ENCODE measurements at regions not wholly inside any gene's neighbourhood (a gene's known extent, or its start where the extent isn't known, plus 50 kb on each side); places are given as distances from the start of the nearest gene placed in this dataset.
"Not testable (repeated sequence)": the region's sequence is repeated elsewhere in the genome, so short reads cannot be mapped to it uniquely, and the experiment has no call there.

DNA sequence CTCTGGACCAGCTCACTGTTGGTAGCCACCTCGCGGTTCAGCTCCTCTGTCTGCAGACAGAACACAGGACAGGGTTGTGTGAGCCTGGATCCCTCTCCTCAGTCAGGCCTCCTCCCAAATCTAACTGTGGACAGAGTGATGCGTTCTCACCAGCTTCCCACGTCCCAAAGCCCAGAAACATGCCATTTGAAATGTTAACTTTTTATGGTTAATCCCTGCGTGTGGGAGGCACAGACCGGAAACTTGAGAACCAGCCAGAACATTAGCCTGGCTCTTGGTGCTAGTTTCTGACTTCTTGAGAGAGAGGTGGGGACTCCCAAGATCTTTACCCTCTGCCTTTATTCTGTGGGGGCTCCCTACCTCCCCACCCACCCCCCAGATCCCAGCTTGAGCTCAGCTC, 129.6 kb downstream of the TNFRSF13B start:
- DNase-seq (ENCODE audit: low spot score); H3K27me3 Mint-ChIP-seq (ENCODE audit: low read depth); H3K4me3 Mint-ChIP-seq: not testable (repeated sequence)

DNA sequence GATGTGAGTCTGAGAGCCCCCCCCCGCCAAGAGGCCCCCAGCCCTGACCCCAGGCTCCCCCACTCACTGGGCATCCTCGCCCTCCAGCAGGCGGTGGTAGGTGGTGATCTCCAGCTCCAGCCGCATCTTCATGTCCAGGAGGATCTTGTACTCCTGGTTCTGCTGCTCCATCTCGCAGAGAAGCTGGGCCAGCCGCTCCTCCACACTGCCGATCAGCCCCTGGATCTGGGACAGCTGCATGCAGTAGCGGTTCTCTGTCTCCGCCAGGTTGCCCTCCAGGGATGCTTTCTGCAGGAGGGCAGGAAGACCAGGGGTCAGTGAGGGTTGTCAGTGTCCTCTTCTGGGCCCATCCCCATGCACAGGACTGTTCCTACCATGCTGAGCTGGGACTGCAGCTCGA, 130.0 kb downstream of the TNFRSF13B start:
- H3K27ac Mint-ChIP-seq; H3K4me1 Mint-ChIP-seq (ENCODE audit: low read depth); H3K27me3 Mint-ChIP-seq (ENCODE audit: low read depth); DNase-seq (ENCODE audit: low spot score); H3K9me3 Mint-ChIP-seq; H3K36me3 Mint-ChIP-seq (ENCODE audit: low read depth); H3K4me3 Mint-ChIP-seq: not testable (repeated sequence)

More for the DNA sequence above, 129.6 kb downstream of the TNFRSF13B start:
- H3K9me3 Mint-ChIP-seq; H3K36me3 Mint-ChIP-seq (ENCODE audit: low read depth); H3K27ac Mint-ChIP-seq; H3K4me1 Mint-ChIP-seq (ENCODE audit: low read depth): not testable (repeated sequence)

DNA sequence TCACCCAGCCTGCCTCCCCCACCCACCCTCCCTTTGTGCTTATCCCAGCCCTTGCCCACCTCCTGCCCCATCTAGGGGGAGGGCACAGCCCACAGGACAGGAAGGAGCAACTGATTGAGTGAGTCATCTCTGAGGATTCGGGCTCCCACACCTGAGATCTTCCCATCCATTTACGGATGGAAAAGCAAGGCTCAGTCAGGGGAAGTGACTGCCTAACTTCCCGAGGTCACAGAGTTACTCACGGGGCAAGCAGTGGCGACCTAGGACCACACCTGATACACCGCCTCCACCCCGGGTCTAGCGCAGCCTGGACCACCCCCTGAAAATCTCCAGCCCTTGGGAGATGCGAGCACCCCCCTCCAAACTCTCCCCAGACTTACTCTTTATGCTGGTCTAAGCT, 131.7 kb downstream of the TNFRSF13B start:
- H3K9me3 Mint-ChIP-seq; H3K27me3 Mint-ChIP-seq (ENCODE audit: low read depth); H3K36me3 Mint-ChIP-seq (ENCODE audit: low read depth); H3K4me3 Mint-ChIP-seq; H3K4me1 Mint-ChIP-seq (ENCODE audit: low read depth); DNase-seq (ENCODE audit: low spot score); H3K27ac Mint-ChIP-seq: not testable (repeated sequence)

DNA sequence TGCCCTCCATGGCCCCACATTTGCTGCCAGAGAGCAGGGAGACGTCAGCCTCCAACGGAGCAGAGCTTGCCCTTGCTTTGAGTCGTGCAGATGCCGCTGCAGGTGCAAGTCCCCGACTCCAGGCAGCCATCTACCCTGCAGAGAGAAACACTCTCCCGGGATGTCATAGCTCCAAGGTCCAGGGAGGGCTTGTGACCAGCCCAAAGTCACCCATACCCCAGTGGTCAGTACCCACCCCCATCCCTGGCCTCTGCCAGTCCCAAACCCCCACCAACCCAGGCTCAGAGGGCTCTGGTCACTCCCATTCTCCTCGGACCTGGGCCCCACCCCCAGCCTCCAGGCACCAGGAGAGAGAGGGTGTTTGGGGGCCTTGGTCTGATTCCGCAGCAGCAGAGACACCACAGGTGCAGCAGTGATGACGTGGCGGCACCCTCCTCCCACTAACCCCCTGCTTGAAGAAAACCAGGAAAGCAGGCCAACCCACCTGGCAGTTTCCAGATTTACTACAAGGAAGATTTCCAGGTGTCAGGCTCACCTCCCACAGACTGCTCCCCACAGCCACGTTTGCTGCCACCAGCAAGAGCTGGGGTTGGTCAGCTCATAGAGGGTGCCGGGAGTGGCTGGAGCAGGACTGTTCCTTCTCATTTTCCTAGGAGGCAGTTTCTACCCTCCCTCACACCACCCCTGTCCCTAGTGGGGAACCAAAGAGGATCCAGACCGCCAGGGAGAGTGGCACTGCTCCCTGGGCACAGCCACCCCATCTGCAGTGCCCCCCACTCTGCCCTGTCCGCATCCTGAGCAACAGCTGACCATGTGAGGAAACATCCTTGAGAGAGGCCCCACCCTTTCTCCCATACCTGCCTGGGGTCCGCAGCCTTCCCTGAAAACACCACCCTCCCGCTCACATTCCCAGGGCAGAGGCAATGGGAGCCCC, 132.4 kb downstream of the TNFRSF13B start:
- H3K4me3 Mint-ChIP-seq; DNase-seq (ENCODE audit: low spot score); H3K4me1 Mint-ChIP-seq (ENCODE audit: low read depth); H3K27ac Mint-ChIP-seq; H3K9me3 Mint-ChIP-seq; H3K27me3 Mint-ChIP-seq (ENCODE audit: low read depth); H3K36me3 Mint-ChIP-seq (ENCODE audit: low read depth): not testable (repeated sequence)

DNA sequence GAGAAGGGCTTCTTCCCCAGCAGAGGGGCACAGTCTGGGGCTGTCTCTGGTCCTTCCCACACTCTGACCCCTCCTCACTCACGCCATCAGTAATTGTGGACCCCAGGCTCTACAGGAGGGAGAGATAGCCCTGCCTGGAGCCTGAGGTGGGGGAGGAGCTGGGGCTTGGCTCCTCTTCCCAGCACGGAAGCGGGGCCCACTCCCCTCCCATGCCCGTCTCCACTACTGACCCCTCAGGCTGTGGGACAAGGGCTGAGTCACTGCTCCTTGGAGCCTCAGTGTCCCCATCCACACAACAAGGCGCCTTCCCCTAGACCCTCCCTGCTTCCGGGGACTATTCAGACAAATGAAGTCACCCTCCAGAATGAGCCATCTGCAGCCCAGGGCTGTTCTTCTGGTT, 133.1 kb downstream of the TNFRSF13B start:
- H3K36me3 Mint-ChIP-seq (ENCODE audit: low read depth); H3K4me3 Mint-ChIP-seq; H3K27ac Mint-ChIP-seq; H3K4me1 Mint-ChIP-seq (ENCODE audit: low read depth); DNase-seq (ENCODE audit: low spot score); H3K27me3 Mint-ChIP-seq (ENCODE audit: low read depth); H3K9me3 Mint-ChIP-seq: not testable (repeated sequence)

DNA sequence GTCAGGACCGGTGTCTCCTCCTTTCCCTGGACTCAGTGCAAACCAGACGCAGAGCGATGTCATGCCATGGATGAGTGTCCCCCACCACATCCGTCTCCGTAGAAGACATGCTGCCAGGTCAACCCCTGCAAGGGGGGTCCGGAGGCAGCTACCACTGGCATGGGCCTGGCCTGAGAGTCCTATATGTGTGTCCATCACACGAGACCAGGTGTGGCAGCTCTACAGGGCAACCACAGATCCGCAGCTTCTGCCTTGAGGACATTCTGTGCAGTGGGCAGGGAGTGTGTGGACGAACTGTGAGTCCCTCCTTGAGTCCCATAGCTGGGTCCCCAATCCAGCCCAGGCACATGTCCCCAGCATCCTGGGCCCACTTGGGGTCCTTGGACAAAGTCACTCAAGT, 133.6 kb downstream of the TNFRSF13B start:
- not testable (repeated sequence) for H3K27me3 Mint-ChIP-seq (ENCODE audit: low read depth); H3K27ac Mint-ChIP-seq; H3K4me1 Mint-ChIP-seq (ENCODE audit: low read depth); DNase-seq (ENCODE audit: low spot score); H3K4me3 Mint-ChIP-seq; H3K9me3 Mint-ChIP-seq; H3K36me3 Mint-ChIP-seq (ENCODE audit: low read depth)

DNA sequence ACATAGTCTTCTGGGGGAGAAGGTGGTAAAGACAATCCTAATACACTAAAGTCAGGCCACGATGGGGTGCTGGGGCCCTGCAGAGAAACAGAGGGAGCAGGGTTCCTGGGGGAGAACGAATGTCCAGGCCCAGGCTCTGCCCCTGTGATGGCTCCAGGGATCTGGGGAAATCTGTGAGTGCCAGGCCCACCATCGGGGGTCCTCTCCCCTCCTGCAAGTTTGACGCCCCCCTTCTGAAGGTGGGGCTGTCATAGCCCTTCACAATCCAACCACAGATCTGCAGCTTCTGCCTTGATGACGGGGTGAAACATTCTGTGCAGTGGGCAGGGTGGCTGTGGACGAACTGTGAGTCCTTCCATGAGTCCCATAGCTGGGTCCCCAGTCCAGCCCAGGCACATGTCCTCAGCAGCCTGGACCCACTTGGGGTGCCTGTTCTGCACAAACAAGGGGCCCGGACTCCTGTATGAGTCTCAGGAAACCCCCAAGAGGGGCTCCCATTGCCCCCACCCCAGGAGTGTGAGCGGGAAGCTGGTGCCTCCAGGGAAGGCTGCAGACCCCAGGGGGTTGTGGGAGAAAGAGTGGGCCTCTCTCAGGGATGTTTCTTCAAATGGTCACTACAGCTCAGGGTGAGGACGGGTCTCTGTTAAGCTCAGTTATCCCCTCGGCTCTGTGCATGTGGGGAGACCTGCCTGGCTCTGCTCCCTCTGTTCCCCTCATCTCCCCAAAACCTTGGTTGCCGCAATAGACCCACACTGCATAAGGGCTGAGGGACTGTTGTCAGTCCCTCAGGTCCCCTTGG, 134.3 kb downstream of the TNFRSF13B start:
- not testable (repeated sequence) for H3K9me3 Mint-ChIP-seq; DNase-seq (ENCODE audit: low spot score); H3K36me3 Mint-ChIP-seq (ENCODE audit: low read depth); H3K4me1 Mint-ChIP-seq (ENCODE audit: low read depth); H3K4me3 Mint-ChIP-seq; H3K27ac Mint-ChIP-seq; H3K27me3 Mint-ChIP-seq (ENCODE audit: low read depth)

DNA sequence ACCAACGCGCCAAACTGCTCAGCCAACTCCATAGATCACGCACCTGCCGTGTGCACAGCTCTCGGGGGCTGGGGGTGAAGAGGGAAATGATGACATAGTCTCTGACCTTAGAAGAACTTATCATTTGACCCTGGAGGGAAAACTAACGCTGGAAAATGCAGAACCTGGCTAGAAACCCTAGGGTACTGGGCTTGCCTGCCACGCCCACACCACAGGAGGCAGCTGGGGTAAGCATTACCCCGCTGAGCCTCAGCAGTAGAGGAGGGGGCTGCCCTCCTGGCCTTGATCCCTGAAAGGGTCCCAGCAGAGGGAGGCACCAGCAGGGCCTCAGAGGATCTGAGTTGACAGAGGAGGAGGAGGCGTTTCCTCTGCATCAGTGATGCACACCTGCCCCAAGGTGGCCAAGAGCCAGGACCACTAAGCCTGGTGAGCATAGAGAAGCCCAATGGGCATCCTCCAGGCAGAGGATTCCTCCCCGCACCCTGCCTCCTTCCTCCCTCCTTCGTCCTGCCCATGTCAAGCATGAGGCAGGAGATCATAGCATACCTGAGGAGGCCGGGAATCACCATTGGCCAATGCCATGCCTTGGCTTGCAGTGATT, 135.5 kb downstream of the TNFRSF13B start:
- not testable (repeated sequence) for H3K27me3 Mint-ChIP-seq (ENCODE audit: low read depth); H3K36me3 Mint-ChIP-seq (ENCODE audit: low read depth); DNase-seq (ENCODE audit: low spot score); H3K4me3 Mint-ChIP-seq; H3K27ac Mint-ChIP-seq; H3K9me3 Mint-ChIP-seq; H3K4me1 Mint-ChIP-seq (ENCODE audit: low read depth)

DNA sequence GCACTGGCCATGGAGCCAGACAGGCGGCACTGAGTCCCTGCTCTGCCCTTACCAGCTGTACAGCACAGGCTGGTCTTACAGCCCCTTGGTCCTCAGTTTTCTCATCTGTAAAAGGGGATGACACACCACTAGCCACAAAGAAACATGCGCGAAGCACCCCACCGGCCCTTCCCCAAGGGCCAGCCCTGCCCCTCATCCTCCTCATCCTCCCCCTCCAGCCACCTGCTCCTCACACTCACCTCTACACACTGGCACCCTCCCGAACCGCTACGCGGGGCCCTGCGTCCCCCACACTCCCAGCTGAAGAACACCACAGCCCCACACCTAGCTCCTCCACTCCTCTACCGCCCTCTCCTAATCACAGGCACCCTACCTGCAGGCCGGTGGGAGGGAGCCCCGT, 138.4 kb downstream of the TNFRSF13B start:
- not testable (repeated sequence) for H3K27ac Mint-ChIP-seq; H3K36me3 Mint-ChIP-seq (ENCODE audit: low read depth); H3K9me3 Mint-ChIP-seq; H3K4me3 Mint-ChIP-seq; H3K27me3 Mint-ChIP-seq (ENCODE audit: low read depth); H3K4me1 Mint-ChIP-seq (ENCODE audit: low read depth); DNase-seq (ENCODE audit: low spot score)

DNA sequence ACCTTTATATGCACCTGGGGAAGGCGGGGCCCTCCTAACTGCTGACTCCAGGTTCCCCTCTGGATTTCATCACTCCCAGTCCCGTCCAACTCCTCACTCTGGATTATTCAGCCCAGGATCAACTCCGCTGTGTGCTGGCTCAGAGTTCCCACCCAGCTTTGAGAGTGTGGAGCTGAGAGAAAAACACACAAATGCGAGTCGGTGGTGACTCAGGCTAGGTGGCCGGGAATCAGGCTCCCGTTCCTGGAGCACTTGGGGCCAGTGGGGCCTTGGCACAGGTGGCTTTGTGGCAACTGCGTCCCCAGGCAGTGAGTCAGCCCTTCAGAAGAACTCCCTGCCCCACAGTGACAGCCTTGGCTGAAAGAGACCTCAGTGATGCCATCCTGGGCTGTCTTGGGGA, 139.1 kb downstream of the TNFRSF13B start:
- not testable (repeated sequence) for H3K36me3 Mint-ChIP-seq (ENCODE audit: low read depth); H3K4me1 Mint-ChIP-seq (ENCODE audit: low read depth); H3K27ac Mint-ChIP-seq; DNase-seq (ENCODE audit: low spot score); H3K9me3 Mint-ChIP-seq; H3K4me3 Mint-ChIP-seq; H3K27me3 Mint-ChIP-seq (ENCODE audit: low read depth)

DNA sequence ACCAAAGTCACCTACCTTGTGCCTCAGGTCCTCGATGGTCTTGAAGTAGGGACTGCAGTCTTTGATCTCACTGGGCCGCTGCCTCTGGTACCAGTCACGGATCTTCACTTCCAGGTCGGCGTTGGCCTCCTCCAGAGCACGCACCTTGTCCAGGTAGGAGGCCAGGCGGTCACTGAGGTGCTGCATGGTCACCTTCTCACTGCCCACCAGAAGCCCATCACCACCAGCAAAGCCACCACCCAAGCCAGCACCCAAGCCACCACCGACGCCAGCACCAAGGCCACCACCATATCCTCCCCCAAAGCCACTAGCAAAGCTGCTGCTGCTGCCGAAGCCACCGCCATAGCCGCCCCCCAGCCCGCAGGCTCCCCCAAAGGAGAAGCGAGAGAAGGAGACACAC, 139.7 kb downstream of the TNFRSF13B start:
- H3K4me1 Mint-ChIP-seq (ENCODE audit: low read depth); H3K36me3 Mint-ChIP-seq (ENCODE audit: low read depth); H3K27me3 Mint-ChIP-seq (ENCODE audit: low read depth); H3K27ac Mint-ChIP-seq; DNase-seq (ENCODE audit: low spot score); H3K9me3 Mint-ChIP-seq; H3K4me3 Mint-ChIP-seq: not testable (repeated sequence)

DNA sequence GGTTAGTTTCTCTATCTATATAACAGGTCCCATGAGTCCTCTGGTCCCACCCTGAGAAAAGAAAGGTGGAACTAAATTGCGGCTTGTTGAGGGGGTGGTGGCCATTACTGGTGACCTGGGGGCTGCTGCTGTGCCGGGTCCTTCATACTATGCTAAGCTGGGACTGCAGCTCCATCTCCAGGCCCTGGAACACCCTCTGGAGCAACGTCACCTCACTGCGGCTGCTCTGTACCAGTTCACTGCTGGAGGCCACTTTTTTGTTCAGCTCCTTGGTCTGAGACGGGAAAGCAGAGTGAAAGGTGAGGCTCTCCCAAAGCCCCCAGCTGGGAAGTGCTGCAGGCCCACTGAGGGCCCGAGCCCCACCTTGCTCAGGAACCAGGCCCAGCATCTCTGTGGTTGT, 140.7 kb downstream of the CCDC144A start:
- H3K9me3 Mint-ChIP-seq; H3K4me3 Mint-ChIP-seq; H3K27ac Mint-ChIP-seq; H3K36me3 Mint-ChIP-seq (ENCODE audit: low read depth); H3K4me1 Mint-ChIP-seq (ENCODE audit: low read depth); DNase-seq (ENCODE audit: low spot score); H3K27me3 Mint-ChIP-seq (ENCODE audit: low read depth): not testable (repeated sequence)

DNA sequence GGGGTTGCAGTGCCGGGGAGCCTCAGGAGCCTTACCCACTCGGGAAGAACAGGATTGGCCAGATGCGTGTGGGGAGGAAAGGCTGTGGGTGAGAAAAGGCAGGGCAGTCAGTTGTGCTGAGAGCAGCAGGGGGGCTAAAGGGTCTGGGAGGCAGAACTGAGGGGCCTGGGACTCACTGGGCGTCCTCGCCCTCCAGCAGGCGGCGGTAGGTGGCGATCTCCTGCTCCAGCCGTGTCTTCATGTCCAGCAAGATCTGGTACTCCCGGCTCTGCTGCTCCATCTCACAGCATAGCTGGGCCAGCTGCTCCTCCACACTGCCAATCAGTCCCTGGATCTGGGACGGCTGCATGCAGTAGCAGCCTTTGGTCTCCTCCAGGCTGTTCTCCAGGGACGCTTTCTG, 140.2 kb downstream of the CCDC144A start:
- not testable (repeated sequence) for H3K9me3 Mint-ChIP-seq; H3K27me3 Mint-ChIP-seq (ENCODE audit: low read depth); H3K36me3 Mint-ChIP-seq (ENCODE audit: low read depth); H3K4me1 Mint-ChIP-seq (ENCODE audit: low read depth); H3K27ac Mint-ChIP-seq; H3K4me3 Mint-ChIP-seq; DNase-seq (ENCODE audit: low spot score)
